GM12878 (cell line): ENCODE measurements at regions not wholly inside any gene's neighbourhood (a gene's known extent, or its start where the extent isn't known, plus 50 kb on each side); places are given as distances from the start of the nearest gene placed in this dataset.

Experiments
- ATAC-seq: fragments of 200-7000 bp; cut with Tn5 transposase; 3 replicates; pipeline ENCODE4 v1.9.1; 2020; ENCODE audit warnings: mild to moderate bottlenecking, moderate library complexity
- BruUV-seq: library from RNA; stranded (reverse); fragments of 400-500 nt; replicated peaks from 2 replicates; lab custom pipeline; 2021; lab: Mats Ljungman, UMichigan
- CTCF ChIA-PET: fragments of 300-600 bp; sonication (Branson Sonifier 250); formaldehyde crosslinking; extraction: SDS; loops from one replicate; lab custom pipeline; 2021; ENCODE audit warnings: inconsistent platforms; lab: Yijun Ruan, JAX
- POLR2A ChIA-PET: fragments of 350-600 bp; formaldehyde crosslinking; extraction: SDS; loops from one replicate; lab custom pipeline; 2021; ENCODE audit warnings: inconsistent platforms; lab: Charles Lee
- RAD21 ChIA-PET: fragments of 300-600 bp; sonication (Branson Sonifier 250); formaldehyde crosslinking; loops from one replicate; lab custom pipeline; 2023; ENCODE audit warnings: antibody characterized with exemption; ENCODE audit not compliant: unreplicated experiment; lab: Charles Lee
- SMC1A ChIA-PET: fragments of 300-600 bp; sonication (Branson Sonifier 250); formaldehyde crosslinking; loops from one replicate; lab custom pipeline; 2023; ENCODE audit not compliant: unreplicated experiment, uncharacterized antibody; lab: Charles Lee
- DNase-seq: peaks from one replicate; pipeline ENCODE4 v3.0.0-alpha.2; 2011; ENCODE audit warnings: low read depth, low spot score
- FAIRE-seq: peaks from 3 replicates; lab custom pipeline; 2011; peaks lifted over from hg19 to GRCh38; lab: Jason Lieb, UNC
- H2AFZ ChIP-seq: 2 replicates; pipeline ENCODE4 v1.6.0; 2011; ENCODE audit warnings: low read depth, low read length, control low read depth; ENCODE audit not compliant: control insufficient read depth
- H3K27ac ChIP-seq: 2 replicates; pipeline ENCODE4 v1.5.1; 2011; ENCODE audit warnings: control low read depth; ENCODE audit not compliant: control insufficient read depth, insufficient read depth
- H3K27me3 ChIP-seq, 2 experiments: replicated peaks in 1 of 2; 2 replicates each; pipeline versions ENCODE4 v1.6.0 to v1.6.1; 2011; ENCODE audit warnings: low read length in 1 of 2; ENCODE audit not compliant: control insufficient read depth in 2 of 2, insufficient read depth in 2 of 2
- H3K36me3 ChIP-seq, 2 experiments: 2 replicates each; pipeline ENCODE4 v1.5.1; 2011; ENCODE audit warnings: low read length in 1 of 2; ENCODE audit not compliant: control insufficient read depth in 2 of 2, insufficient read depth in 2 of 2
- H3K4me1 ChIP-seq: 2 replicates; pipeline ENCODE4 v1.6.1; 2011; ENCODE audit warnings: mild to moderate bottlenecking, low read length, moderate library complexity, mixed read lengths; ENCODE audit not compliant: control insufficient read depth, insufficient read depth
- H3K4me2 ChIP-seq: 2 replicates; pipeline ENCODE4 v1.6.0; 2011; ENCODE audit warnings: control low read depth; ENCODE audit not compliant: control insufficient read depth, insufficient read depth
- H3K4me3 ChIP-seq: fragments of 200-600 bp; sonication (generic); 2 replicates; pipeline ENCODE4 v1.5.1; 2016
- H3K79me2 ChIP-seq: 2 replicates; pipeline ENCODE4 v1.6.0; 2011; ENCODE audit warnings: low read length; ENCODE audit not compliant: control insufficient read depth, insufficient read depth
- H3K9ac ChIP-seq: 2 replicates; pipeline ENCODE4 v1.8.0; 2011; ENCODE audit warnings: low read length, control low read depth, mixed read lengths; ENCODE audit not compliant: control insufficient read depth, insufficient read depth
- H3K9me3 ChIP-seq: replicated peaks from 3 replicates; pipeline ENCODE4 v1.5.1; 2011; ENCODE audit warnings: mild to moderate bottlenecking, low read length; ENCODE audit not compliant: control insufficient read depth, insufficient read depth
- H4K20me1 ChIP-seq: 2 replicates; pipeline ENCODE4 v1.6.0; 2011; ENCODE audit not compliant: control insufficient read depth, insufficient read depth
- ATF3 ChIP-seq: IDR thresholded peaks from 2 replicates; pipeline ENCODE4 v1.6.1; 2011; ENCODE audit warnings: low read depth, mild to moderate bottlenecking, low read length, moderate library complexity, borderline replicate concordance; ENCODE audit errors: extremely low read depth
- BACH1 ChIP-seq: fragments of 450-650 bp; IDR thresholded peaks from 2 replicates; pipeline ENCODE4 v1.6.1; 2017; ENCODE audit warnings: mild to moderate bottlenecking, borderline replicate concordance
- IRF4 ChIP-seq: IDR thresholded peaks from 2 replicates; pipeline ENCODE4 v1.6.1; 2011; ENCODE audit warnings: low read depth, low read length
- MXI1 ChIP-seq: fragments of 150-350 bp; IDR thresholded peaks from 2 replicates; pipeline ENCODE4 v1.6.1; 2011; ENCODE audit warnings: low read depth, mild to moderate bottlenecking, inconsistent platforms, low read length, improper control_type of control experiment
- REST ChIP-seq: IDR thresholded peaks from 2 replicates; pipeline ENCODE4 v1.6.1; 2012; ENCODE audit warnings: mild to moderate bottlenecking, low read depth, low read length
- RUNX3 ChIP-seq: IDR thresholded peaks from 2 replicates; pipeline ENCODE4 v1.6.1; 2012; ENCODE audit warnings: low read length, inconsistent platforms
- ZNF274 ChIP-seq: IDR thresholded peaks from one replicate; pipeline ENCODE4 v1.8.0; 2011; ENCODE audit not compliant: insufficient read length, insufficient read depth
- WGBS: methylation state at CpG from one replicate; pipeline ENCODE4 v1.1.6; 2016; ENCODE audit warnings: low lambda C conversion rate; ENCODE audit not compliant: insufficient replicate concordance, insufficient coverage; ENCODE audit errors: missing lambda C conversion rate; 5-methylcytosine and 5-hydroxymethylcytosine counted together
- in situ Hi-C: fragments of 300-500 bp; cut with MboI; formaldehyde crosslinking; loops from 9 replicates; pipeline ENCODE4 v1.14.3; 2018; ENCODE audit warnings: mixed read lengths
- intact Hi-C: fragments of 100-400 bp; cut with micrococcal nuclease; formaldehyde crosslinking; loops from one replicate; pipeline ENCODE4 v1.14.2; 2022; ENCODE audit not compliant: unreplicated experiment
- TF ChIP-seq, protein P1 (sequence below): fragments of 450-650 bp; IDR thresholded peaks from 2 replicates; pipeline ENCODE4 v1.6.1; 2017; ENCODE audit warnings: mild to moderate bottlenecking, moderate library complexity

DNA sequence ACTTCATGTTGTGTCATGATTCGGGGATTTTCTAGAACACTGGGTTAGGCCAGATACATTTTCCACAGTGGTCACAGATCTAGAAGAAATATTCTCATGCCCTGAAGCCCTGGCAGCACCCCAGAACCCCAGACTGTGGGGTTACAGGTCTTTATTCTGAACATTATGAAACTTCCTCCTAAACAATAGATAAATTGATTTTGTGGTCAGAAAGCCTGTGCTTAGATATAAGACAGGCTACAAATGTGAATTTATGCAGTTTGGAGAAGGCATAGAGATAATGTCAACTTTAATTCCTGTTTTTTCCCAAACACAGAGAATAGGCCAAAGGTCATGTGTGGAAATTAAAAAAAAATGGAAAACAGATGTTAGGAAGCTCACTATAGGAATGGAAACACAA, 492.9 kb downstream of the SPRY1 start (continued):
- TF ChIP-seq, protein P1, sequence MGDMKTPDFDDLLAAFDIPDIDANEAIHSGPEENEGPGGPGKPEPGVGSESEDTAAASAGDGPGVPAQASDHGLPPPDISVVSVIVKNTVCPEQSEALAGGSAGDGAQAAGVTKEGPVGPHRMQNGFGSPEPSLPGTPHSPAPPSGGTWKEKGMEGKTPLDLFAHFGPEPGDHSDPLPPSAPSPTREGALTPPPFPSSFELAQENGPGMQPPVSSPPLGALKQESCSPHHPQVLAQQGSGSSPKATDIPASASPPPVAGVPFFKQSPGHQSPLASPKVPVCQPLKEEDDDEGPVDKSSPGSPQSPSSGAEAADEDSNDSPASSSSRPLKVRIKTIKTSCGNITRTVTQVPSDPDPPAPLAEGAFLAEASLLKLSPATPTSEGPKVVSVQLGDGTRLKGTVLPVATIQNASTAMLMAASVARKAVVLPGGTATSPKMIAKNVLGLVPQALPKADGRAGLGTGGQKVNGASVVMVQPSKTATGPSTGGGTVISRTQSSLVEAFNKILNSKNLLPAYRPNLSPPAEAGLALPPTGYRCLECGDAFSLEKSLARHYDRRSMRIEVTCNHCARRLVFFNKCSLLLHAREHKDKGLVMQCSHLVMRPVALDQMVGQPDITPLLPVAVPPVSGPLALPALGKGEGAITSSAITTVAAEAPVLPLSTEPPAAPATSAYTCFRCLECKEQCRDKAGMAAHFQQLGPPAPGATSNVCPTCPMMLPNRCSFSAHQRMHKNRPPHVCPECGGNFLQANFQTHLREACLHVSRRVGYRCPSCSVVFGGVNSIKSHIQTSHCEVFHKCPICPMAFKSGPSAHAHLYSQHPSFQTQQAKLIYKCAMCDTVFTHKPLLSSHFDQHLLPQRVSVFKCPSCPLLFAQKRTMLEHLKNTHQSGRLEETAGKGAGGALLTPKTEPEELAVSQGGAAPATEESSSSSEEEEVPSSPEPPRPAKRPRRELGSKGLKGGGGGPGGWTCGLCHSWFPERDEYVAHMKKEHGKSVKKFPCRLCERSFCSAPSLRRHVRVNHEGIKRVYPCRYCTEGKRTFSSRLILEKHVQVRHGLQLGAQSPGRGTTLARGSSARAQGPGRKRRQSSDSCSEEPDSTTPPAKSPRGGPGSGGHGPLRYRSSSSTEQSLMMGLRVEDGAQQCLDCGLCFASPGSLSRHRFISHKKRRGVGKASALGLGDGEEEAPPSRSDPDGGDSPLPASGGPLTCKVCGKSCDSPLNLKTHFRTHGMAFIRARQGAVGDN, result no peak
- no peak for TF ChIP-seq MXI1
- no peak for TF ChIP-seq ZNF274
- no peak for TF ChIP-seq RUNX3
- no peak for TF ChIP-seq IRF4

DNA sequence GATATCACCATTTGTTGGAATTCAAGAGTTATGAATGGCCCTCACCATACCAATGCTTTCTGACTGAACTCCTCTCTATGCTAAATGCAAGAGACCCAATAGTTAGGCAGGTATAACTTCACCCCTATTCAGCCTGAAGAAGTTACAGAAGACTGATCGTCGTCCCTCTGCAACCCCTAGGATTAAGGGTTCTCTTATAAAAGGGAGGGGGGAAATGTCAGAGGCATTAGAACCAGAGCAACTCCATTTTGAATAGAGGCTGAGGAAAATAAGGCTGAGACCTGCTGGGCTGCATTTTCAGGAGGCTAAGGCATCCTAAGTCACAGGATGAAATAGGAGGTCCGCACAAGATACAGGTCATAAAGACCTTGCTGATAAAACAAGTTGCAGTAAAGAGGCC, 494.3 kb downstream of the SPRY1 start:
- RAD21 ChIA-PET, result no interaction called here
- Histone ChIP-seq H2AFZ (no peak overlapping the region), H3K36me3 (no peaks in the 10 kb centered on the region), H4K20me1 (no peaks in the 10 kb centered on the region), H3K27me3 (no peaks in the 10 kb centered on the region), H3K4me1 (no peaks in the 10 kb centered on the region), H3K9me3 (no peaks in the 10 kb centered on the region)
- in situ Hi-C loops, result no loop called here
- DNase-seq, result no peak
- TF ChIP-seq BACH1 (no peak), ATF3 (no peak), REST (no peak)
- TF ChIP-seq, all 136 proteins: peak for 0
- 4% methylated on average over 3 of the region's 3 CpGs for WGBS
- POLR2A ChIA-PET, result no interaction called here
- SMC1A ChIA-PET, result no interaction called here
- intact Hi-C loops, result no loop called here
- CTCF ChIA-PET, result no interaction called here
- Histone ChIP-seq H3K79me2 (no peaks in the 10 kb centered on the region), H3K4me3 (no peak overlapping the region), H3K9ac (no peak overlapping the region), H3K27ac (no peak overlapping the region), H3K4me2 (no peak overlapping the region)
- ATAC-seq (no peak), FAIRE-seq (no peak)
- no TSS peak for BruUV-seq
